ENCODE measurements at regions not wholly inside any gene's neighbourhood (a gene's known extent, or its start where the extent isn't known, plus 50 kb on each side); places are given as distances from the start of the nearest gene placed in this dataset.

- no peak for FAIRE-seq
- no peak for DNase-seq (ENCODE audit: insufficient read length, low spot score)
- TF ChIP-seq, protein P1, sequence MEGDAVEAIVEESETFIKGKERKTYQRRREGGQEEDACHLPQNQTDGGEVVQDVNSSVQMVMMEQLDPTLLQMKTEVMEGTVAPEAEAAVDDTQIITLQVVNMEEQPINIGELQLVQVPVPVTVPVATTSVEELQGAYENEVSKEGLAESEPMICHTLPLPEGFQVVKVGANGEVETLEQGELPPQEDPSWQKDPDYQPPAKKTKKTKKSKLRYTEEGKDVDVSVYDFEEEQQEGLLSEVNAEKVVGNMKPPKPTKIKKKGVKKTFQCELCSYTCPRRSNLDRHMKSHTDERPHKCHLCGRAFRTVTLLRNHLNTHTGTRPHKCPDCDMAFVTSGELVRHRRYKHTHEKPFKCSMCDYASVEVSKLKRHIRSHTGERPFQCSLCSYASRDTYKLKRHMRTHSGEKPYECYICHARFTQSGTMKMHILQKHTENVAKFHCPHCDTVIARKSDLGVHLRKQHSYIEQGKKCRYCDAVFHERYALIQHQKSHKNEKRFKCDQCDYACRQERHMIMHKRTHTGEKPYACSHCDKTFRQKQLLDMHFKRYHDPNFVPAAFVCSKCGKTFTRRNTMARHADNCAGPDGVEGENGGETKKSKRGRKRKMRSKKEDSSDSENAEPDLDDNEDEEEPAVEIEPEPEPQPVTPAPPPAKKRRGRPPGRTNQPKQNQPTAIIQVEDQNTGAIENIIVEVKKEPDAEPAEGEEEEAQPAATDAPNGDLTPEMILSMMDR (IDR thresholded peaks at IDR 0.05; ENCODE audit: insufficient read depth, missing control alignments) = no peak
Observed at GRCh38 chr18:44541781-44542180, 138.9 kb upstream of the SETBP1 start.

DNA sequence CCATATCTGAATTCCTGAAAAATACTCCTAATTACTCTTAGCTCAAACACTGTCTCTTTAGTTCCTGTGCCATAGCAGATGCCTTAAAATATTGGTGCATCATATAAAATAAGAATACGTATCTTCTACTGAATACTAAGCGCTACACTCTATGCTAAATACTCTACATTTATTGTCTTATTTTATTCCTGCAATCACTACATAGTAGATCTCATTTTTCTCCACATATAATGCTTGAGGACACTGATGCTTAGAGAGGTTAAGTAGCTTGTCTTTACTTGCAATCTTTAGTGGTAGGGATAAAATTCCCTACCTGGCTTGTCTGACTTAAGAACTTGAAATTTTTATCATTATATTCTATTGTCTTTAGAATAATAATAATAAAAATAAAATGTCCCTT, 137.3 kb upstream of the SETBP1 start:
- DNase-seq (ENCODE audit: insufficient read length, low spot score) = no peak
- FAIRE-seq = no peak

DNA sequence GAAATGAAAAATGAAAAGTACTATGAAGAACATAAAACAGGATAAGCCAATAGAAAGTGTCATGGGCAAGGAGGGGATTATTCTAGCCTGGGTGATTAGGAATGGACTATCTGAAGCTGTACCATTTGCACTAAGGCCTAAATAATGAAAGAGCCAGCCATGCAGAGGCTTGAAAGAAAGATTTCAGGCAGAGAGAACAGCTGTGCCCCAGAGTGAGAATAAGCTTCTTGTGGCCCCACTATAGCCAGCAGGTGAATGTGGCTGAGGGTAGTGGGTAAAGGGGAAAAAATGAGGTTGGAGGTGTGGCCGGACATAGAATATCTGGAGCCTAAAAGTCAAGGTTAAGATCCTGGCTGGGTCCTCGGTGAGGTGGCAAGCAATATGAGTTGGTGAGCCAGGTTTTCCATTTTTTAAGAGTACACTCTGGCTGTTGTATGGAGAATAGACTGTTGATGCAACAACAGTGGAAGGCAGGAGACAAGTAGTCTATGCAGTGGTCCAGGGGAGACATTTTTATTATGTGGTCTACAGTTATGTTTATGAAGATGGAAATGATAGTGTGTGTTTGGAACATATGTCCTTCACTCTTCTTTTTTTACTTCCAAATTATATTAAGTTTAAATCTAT, 135.2 kb upstream of the SETBP1 start:
- FAIRE-seq = no peak
- DNase-seq (ENCODE audit: insufficient read length, low spot score) = no peak
- TF ChIP-seq, protein P1 (IDR thresholded peaks at IDR 0.05; ENCODE audit: insufficient read depth, missing control alignments) = no peak

More for the DNA sequence above, 137.3 kb upstream of the SETBP1 start:
- TF ChIP-seq, protein P1 (IDR thresholded peaks at IDR 0.05; ENCODE audit: insufficient read depth, missing control alignments) = no peak

- TF ChIP-seq, protein P1 (IDR thresholded peaks at IDR 0.05; ENCODE audit: insufficient read depth, missing control alignments) = no peak
- FAIRE-seq (no peak), DNase-seq (ENCODE audit: insufficient read length, low spot score) (no peak)
Observed at GRCh38 chr18:44546954-44547353, 133.7 kb upstream of the SETBP1 start.

DNA sequence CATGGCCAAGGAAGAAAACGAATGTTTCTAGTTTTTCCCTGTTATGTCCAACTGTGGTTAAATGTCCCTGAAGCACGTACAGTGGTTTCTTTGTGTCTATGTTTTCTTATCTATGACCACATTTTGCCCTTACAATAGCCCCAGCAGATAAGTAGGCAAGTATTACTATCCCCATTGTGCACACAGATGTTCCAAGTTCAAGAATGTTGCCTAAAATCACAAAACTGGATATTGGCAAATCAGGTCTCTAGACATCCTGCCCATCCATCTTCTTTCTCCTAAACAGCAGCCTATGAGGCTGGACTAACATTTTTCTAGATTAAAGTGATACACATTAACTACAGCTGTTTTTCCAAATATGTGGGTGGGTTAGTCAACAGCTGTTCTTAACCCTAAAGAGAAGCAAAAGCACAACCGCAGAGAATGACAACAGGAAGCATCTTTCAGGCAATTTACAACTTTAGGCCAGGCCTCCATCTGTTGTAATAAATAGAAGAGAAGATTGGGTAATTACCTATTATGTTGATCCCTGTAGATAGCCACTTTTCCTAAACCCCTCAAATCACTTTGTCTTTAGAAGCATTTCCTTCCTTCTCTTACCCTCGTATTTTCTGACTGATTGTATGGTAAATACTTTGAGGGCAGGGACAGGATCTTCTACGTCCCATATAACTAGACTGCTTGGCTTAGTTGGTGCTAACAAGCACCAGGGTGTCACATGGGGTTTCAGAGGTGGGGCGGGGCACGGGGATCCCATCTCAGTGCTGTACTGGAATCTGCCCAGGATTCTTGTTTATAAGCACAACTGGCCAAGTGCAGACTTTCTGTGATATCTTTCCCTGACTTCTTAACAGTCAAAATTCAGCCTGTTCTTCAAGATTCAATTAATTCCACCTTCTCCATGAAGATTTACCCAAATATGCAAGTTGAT, 132.1 kb upstream of the SETBP1 start:
- TF ChIP-seq, protein P1 (IDR thresholded peaks at IDR 0.05; ENCODE audit: insufficient read depth, missing control alignments) = no peak
- DNase-seq (ENCODE audit: insufficient read length, low spot score) = no peak
- FAIRE-seq = no peak

- TF ChIP-seq, protein P1 (IDR thresholded peaks at IDR 0.05; ENCODE audit: insufficient read depth, missing control alignments) = no peak
- FAIRE-seq (no peak), DNase-seq (ENCODE audit: insufficient read length, low spot score) (no peak)
Observed at GRCh38 chr18:44552706-44553105, 128.0 kb upstream of the SETBP1 start.

DNA sequence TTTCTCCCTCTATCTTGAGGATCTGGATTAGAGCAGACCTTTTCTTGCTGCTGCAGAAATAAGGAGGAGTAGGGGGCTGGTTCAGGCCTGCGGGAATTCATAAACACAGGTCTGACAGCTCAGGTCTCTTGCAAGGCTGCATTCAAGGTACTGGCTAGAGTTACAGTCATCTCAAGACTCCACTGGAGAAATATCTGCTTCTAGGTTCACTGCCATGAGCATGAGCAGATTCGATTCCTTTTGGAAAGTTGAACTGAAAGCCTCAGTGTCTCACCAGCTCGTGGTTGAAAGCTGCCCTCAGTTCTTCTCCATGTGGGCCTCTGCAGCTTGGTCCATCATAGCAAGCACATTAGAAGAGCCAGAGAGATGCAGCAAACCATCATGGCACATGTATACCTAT, 124.4 kb upstream of the SETBP1 start:
- no peak for FAIRE-seq
- DNase-seq (ENCODE audit: insufficient read length, low spot score) = no peak

More for the DNA sequence above, 124.4 kb upstream of the SETBP1 start:
- TF ChIP-seq, protein P1 (IDR thresholded peaks at IDR 0.05; ENCODE audit: insufficient read depth, missing control alignments) = no peak

Data from D721Med (cell line).